Posterior vena cava (tissue), 2 donors: ENCODE measurements at regions not wholly inside any gene's neighbourhood (a gene's known extent, or its start where the extent isn't known, plus 50 kb on each side); places are given as distances from the start of the nearest gene placed in this dataset.
"Not testable (repeated sequence)": the region's sequence is repeated elsewhere in the genome, so short reads cannot be mapped to it uniquely, and the experiment has no call there.

Experiments used
- DNase-seq: peaks from one replicate; pipeline ENCODE4 v3.0.0-alpha.2; 2020; ENCODE audit warnings: low spot score
- intact Hi-C, 2 donors: fragments of 100-400 bp; cut with DNase I; formaldehyde crosslinking; loops; one replicate each; pipeline versions ENCODE4 v1.14.1 to v1.14.2; 2022 to 2023
- donor health status: DM: yes; HTN: yes; CAD: no.
- donor health status: DM: yes; HTN: yes; CAD: no.

GRCh38 chr5:136754216-136754615, 388.9 kb upstream of the TRPC7 start:
- intact Hi-C loops = no loop called here

GRCh38 chr5:136750224-136750862, 385.0 kb upstream of the TRPC7 start:
- intact Hi-C loops = no loop called here
- DNase-seq = no peak

More at GRCh38 chr5:136754216-136754615, 388.9 kb upstream of the TRPC7 start:
- DNase-seq = no peak

GRCh38 chr5:136749016-136749415, 383.7 kb upstream of the TRPC7 start:
- no peak for DNase-seq
- intact Hi-C loops = no loop called here

GRCh38 chr5:136743052-136743451, 377.7 kb upstream of the TRPC7 start:
- intact Hi-C loops = no loop called here
- no peak for DNase-seq

GRCh38 chr5:136740228-136740627, 374.9 kb upstream of the TRPC7 start:
- no peak for DNase-seq
- intact Hi-C loops = no loop called here

GRCh38 chr5:136739271-136739670, 373.9 kb upstream of the TRPC7 start:
- DNase-seq, intact Hi-C loops: not testable (repeated sequence)

- no peak for DNase-seq
- intact Hi-C loops = no loop called here
Measured at GRCh38 chr5:136738829-136739228, 373.5 kb upstream of the TRPC7 start.

GRCh38 chr5:136736021-136736420, 370.7 kb upstream of the TRPC7 start:
- intact Hi-C loops = no loop called here
- no peak for DNase-seq

GRCh38 chr5:136735611-136736010, 370.3 kb upstream of the TRPC7 start:
- DNase-seq, intact Hi-C loops: not testable (repeated sequence)

- intact Hi-C loops = no loop called here
- DNase-seq = no peak
Measured at GRCh38 chr5:136734628-136735027, 369.3 kb upstream of the TRPC7 start.

GRCh38 chr5:136732751-136733150, 367.4 kb upstream of the TRPC7 start:
- DNase-seq = no peak
- intact Hi-C loops = no loop called here

GRCh38 chr5:136731241-136731900, 366.0 kb upstream of the TRPC7 start:
- intact Hi-C loops = no loop called here
- no peak for DNase-seq

GRCh38 chr5:136730426-136730825, 365.1 kb upstream of the TRPC7 start:
- intact Hi-C loops = no loop called here
- DNase-seq = no peak

- intact Hi-C loops = no loop called here
- no peak for DNase-seq
Measured at GRCh38 chr5:136729901-136730355, 364.6 kb upstream of the TRPC7 start.

GRCh38 chr5:136726506-136726905, 361.2 kb upstream of the TRPC7 start:
- DNase-seq = no peak
- intact Hi-C loops = no loop called here

GRCh38 chr5:136724161-136724560, 358.8 kb upstream of the TRPC7 start:
- intact Hi-C loops = loop anchor here in 1 of 2 donors (5.0 kb wide), 1 partner anchor 1122 kb away; no protein-coding TSS in a partner anchor
- no peak for DNase-seq

- intact Hi-C loops = loop anchor here in 1 of 2 donors (5.0 kb wide), 1 partner anchor 1120 kb away; no protein-coding TSS in a partner anchor
- DNase-seq = no peak
Measured at GRCh38 chr5:136722581-136722980, 357.2 kb upstream of the TRPC7 start.

- no peak for DNase-seq
Measured at GRCh38 chr5:136722086-136722485, 356.7 kb upstream of the TRPC7 start.

GRCh38 chr5:136720674-136721073, 355.3 kb upstream of the TRPC7 start:
- DNase-seq = no peak
- intact Hi-C loops = loop anchor here in 1 of 2 donors (5.0 kb wide), 1 partner anchor 1118 kb away; no protein-coding TSS in a partner anchor

More at GRCh38 chr5:136722086-136722485, 356.7 kb upstream of the TRPC7 start:
- intact Hi-C loops = loop anchor here in 1 of 2 donors (5.0 kb wide), 1 partner anchor 1120 kb away; no protein-coding TSS in a partner anchor

- no peak for DNase-seq
- intact Hi-C loops = no loop called here
Measured at GRCh38 chr5:136717917-136718316, 352.6 kb upstream of the TRPC7 start.

GRCh38 chr5:136714286-136714685, 348.9 kb upstream of the TRPC7 start:
- DNase-seq = no peak
- intact Hi-C loops = no loop called here
